Tibial nerve (tissue), 4 donors: ENCODE measurements at regions not wholly inside any gene's neighbourhood (a gene's known extent, or its start where the extent isn't known, plus 50 kb on each side); places are given as distances from the start of the nearest gene placed in this dataset.

ENCODE experiments used
- CTCF ChIP-seq, 5 experiments: fragments of 200-600 bp in 3 of 5; fragments of 450-650 bp in 2 of 5; sonication (generic) in 3 of 5; IDR thresholded peaks; one replicate each; pipeline ENCODE4 v1.5.1; 2016 to 2019; ENCODE audit warnings: antibody characterized with exemption in 5 of 5, mild to moderate bottlenecking in 3 of 5, moderate library complexity in 2 of 5
- EP300 ChIP-seq, 2 donors: sonication (generic); formaldehyde crosslinking; IDR thresholded peaks; one replicate each; pipeline ENCODE4 v1.6.1; 2017; ENCODE audit warnings: antibody characterized with exemption in 2 of 2, mild to moderate bottlenecking in 1 of 2
- POLR2A ChIP-seq, 2 donors: fragments of 450-650 bp; IDR thresholded peaks; one replicate each; pipeline ENCODE4 v1.6.1; 2017; ENCODE audit warnings: antibody characterized with exemption in 2 of 2, mild to moderate bottlenecking in 2 of 2, moderate library complexity in 2 of 2

GRCh38 chr6:2439632-2440031, 194.2 kb upstream of the GMDS start:
- TF ChIP-seq CTCF (IDR thresholded peaks at IDR 0.05) (no peak), POLR2A (IDR thresholded peaks at IDR 0.05) (no peak), EP300 (IDR thresholded peaks at IDR 0.05) (no peak)
